Occipital lobe (tissue), 1 donor: ENCODE measurements at regions not wholly inside any gene's neighbourhood (a gene's known extent, or its start where the extent isn't known, plus 50 kb on each side); places are given as distances from the start of the nearest gene placed in this dataset.

Experiments used
- DNase-seq: peaks from one replicate; lab custom pipeline; 2025; lab: John Stamatoyannopoulos, UW

DNA sequence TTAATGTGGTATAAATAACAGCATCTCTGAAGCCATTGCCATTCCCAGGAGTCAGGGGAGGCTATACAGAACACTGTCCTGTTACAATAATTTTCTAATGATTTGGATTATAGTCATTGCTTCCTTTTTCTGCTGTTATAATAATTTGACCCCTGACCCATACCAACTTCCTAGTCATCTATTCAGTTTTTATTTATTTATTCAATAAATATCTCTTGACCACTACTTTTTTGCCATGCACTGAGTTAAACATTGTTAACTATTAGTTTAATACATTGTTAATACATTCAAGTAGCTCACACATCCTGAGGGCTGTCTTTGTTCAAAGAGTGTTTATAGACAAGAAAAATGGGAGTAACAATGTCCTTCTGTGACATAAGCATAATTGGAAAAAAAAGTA, 235.5 kb upstream of the MEOX2 start:
- DNase-seq, result no peak

DNA sequence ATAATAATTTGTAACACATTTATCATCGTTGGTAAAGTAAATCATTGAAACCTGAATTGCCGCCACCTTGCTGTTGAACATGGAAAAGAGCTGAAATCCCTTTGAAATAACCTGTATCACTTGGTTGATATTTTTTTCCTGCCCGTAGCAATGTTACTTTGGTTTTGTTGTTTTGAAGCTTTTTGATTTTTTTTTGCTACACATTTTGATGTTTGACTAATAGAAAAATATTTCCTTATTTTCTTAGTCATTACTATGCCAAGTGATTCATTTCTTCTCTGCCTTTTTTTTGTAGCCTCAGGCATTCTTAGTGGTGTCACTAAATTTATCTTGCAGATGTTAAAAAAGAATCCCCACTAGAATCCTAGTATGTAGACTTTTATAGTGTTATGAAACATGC, 235.1 kb upstream of the MEOX2 start:
- DNase-seq, result no peak

DNA sequence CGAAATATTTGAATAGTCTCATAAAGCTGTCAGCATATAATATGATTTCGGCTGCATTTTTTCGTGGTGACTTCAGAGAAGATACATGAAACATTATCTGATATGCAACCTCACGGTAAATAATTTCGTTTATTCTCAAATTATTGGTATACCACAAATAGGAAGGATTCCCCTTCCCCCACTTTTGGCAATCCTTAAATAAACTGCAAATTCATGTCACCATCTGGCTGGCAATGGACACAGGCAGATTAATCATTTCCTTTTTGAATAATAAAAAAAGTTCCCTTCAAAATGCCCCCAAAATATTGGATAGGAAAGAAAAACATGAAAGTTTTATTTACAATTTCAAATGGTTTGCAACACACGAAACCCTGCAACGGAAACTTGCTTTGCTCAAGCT, 234.5 kb upstream of the MEOX2 start:
- no peak for DNase-seq

DNA sequence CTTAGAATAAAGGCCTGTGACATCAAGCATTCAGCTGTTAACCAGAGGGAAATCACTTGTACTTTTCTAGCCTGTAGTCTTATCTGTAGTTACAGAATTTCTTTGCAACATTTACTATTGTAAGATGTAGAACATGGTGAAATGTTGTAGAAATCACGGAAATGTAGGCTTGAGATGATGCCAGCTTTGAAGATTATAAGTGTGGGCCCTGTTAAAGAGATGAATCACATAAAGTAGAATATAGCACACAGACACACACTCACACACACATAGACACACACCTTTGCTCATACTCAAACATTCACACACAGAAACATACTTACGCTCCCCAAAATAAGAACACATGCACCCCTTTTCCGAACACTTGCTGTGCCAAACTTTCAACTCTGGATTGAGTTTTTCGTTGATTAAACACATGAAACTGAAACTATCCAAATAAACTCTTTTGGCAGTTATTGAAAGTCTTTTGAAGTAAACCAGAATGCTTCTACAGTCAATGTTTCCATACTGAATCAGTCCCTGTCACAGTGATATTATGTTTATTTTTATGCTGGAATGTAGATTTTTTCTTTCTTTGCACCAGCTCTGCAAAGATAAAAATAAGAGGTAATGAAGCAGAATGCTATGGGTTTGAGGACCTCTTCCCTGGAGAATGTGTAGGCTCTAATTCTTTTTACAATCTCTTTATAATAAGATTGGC, 230.3 kb upstream of the MEOX2 start:
- no peak for DNase-seq

DNA sequence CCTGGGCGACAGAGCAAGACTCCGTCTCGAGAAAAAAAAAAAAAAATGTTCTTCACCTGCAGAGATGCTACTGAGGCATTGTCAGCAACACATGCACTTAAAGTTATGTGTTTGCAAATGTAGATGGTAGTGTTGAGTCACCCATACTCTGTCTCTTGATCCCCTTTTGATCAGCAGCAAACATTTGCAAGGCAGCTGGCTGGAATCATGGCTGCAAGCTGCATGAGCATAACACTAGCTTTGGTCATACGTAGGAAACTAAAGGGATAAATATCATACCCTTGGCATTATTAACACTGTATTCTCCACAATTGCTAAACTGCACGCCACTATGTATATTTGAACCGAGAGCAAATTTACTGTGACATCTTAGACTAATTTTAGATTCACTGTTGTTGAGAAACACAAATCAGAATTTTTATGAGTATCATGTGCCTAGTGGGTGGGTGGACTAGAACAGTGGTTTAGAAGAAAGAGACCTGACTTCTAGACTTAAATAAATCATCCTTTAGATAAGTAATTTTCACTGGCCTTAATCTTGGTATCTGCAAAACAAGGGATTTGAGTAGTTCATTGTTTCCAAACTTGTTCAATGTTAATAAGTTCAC, 229.3 kb upstream of the MEOX2 start:
- no peak for DNase-seq

DNA sequence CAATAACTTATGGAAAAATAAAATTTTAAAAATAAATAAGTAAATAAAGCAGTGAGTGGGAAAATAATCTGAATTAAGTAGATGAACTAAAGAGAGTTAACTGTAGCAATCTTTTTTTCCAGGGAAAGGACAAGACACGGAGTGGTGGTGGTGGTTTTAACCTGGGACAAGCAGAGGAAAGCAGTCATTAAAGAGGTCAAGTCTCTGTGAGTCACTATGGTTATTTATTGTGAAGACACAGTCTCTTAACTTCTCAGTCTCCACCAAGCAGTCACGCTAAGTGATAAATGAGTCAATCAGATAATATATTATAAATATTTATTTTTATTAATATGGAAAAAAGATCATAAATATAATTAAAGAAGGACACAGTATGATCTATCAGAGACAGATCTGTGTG, 228.1 kb upstream of the MEOX2 start:
- no peak for DNase-seq

DNA sequence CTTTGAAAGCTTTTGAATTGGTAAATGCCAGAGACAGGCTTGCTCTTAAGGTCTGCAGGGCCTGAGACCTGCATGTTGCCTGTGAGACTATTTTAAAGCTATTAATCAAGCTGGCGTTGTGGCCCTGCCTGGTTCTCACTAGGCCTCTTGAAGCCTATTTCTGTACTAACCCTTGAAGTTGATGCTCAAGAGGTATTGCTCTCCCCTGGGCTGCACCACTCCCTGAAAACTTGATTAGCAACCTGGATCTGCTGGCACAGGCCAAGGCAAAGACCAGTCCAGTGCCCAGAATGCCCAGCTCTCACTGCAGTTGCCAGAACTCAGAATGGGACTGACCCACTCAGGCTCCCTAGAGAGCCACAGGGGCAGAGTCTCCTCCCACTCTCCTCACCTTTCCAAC, 220.0 kb upstream of the MEOX2 start:
- no peak for DNase-seq

DNA sequence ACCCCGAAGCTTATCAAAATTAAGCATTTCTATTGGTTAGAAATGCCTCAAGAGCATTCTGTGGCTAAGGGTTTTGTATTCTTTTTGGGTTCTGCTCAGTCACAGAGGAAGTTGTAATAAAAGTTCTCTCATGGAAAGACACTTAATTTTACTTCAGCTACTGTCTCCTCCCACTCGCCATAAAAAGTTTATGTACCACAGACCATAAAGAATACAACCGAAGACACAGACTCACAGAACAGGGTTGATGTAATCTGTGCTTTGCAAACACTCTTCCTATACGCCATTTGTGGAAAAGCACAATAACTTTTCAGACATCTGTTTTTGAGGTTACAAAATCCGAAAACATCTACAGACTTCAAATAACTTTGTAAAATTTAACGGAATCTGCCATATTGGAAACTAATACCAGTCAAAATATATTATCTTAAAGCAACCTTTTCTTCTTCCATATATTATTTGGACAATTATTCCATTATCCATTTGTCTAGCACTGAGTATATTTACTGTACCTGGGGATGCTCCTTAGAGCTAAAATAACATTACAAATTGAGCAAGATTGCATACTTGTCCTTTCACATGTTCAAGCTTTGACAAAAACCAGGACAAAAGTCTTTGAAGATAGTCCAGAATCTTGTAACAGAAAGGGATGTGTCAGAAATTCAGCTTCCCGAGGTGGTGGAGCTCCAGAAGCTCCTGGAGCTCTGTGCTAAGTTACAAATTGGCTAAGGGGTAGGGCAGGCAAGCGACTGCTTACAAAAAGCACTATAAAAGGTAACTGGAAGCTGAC, 219.0 kb upstream of the MEOX2 start:
- no peak for DNase-seq

DNA sequence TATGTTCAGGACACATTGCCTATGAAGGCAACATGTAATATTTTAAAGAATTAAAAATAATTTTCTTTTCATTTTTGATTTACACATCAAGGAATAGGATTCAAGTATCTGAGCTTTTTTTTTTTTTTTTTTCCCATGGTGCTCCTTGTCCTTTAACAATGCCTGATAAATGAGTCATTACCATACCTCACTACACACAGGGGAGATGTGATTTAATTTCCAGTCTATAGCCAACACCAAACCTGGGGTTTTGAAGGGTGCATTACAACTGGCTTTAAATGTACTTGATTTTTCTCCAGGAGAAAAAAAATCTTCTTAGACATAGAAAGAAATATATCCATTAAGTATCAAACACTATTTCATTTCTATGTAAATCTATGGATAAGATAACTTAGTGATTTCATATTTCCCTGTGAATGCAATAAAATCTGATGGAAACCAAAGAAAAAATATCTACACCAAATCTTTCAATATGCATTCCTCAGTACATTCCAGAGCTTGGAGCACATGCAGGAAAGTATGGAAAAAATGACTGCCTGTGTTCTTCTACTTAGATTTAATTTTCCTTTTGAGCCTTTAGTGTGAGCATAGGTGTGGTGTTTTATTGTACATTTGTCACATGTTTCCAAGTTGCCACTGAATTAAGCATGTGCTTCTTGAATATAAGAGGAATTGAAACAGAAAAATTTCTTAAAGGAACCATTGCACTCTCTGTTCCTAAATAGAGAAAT, 204.8 kb upstream of the MEOX2 start:
- DNase-seq, result no peak

DNA sequence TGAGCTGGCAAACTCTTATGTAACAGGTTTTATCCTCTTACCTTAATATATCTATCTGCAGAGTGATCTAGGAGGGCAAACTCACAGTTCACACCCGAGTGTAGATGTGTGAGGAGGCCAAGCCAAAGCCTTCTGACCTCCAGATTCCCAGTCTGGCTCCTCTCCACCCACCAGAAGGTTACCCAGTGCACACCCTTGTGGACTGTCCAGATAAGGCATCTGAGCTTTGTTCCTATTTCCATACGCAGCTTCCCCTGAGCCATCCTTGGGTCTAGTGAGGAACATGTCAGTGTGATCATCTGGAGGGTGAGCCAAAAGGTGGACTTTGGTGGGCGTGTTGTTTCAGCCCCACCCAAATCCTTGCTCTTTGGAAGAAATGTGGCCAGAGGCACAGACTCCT, 203.0 kb upstream of the MEOX2 start:
- no peak for DNase-seq

DNA sequence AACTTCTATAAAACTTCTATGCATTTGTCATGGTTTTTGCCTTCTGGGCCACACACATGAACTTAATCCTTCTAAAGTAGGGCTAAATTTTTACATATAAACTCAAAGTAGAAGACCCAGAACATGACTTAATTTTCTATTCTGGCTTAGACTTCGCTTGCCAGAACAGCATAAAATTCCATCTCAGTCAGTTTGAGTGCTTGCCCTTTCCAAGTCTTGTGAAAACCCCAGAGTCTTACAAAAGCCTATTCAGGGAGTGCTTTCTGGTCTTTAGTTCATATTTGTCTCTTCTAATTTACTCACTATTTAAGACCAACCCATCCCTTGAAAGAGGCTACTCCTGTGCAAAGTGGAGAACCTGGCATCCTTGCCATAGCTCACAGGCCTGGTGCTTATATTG, 201.6 kb upstream of the MEOX2 start:
- no peak for DNase-seq

DNA sequence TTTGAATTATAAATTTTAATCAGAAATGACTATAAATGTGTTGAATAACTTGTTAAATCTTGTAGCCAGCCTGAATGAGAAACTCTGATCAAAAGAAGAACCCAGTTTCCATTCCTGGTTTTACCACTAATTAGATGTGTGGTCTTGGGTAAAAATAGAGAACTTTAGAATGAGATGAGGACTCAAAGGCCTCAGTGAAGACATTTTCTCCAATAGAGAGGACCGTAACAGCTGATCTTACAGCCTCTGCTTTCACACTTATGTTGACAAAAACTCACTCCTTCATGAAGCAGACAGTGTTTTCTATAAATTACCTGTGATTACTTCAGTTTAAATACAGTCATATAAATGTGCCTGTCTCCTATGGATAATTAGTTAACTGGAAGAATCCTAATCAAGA, 200.1 kb upstream of the MEOX2 start:
- no peak for DNase-seq

DNA sequence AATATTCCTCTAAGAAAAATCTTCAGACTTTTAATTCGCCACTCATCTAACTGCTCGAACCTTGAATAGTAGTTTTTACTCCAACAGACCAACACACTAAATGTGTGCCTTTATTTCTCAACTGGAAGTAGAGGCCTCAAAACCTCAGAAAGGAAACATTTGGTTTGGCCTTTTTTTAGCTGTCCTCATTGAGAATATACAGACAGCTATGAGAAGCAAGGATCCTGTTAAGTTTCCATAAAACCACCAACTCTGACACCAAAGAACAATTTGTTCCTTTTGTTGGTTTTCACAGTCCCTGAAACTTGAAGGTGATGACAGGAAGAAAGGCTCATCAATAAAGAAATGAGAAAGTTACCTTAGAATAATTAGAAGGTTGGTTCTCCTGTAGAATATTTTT, 199.2 kb upstream of the MEOX2 start:
- no peak for DNase-seq

DNA sequence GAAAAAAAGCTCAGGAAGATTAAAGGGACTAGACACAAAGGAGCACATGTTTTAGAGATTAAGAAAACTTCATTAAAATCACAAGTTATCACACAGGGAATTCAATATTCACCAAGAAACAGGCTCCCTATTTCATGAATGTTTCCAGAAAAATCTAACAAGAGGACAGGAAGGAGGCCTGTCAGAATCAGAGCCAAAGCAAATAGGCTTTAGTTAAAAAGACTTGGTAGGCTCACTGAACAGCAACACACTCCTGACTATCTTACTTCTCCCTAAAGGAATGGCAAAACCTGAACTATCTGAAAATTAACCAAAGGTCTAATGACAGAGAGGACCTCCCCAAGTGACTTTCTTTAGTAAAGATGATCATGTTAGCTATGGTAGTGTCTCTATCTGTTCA, 188.3 kb upstream of the MEOX2 start:
- DNase-seq, result no peak

DNA sequence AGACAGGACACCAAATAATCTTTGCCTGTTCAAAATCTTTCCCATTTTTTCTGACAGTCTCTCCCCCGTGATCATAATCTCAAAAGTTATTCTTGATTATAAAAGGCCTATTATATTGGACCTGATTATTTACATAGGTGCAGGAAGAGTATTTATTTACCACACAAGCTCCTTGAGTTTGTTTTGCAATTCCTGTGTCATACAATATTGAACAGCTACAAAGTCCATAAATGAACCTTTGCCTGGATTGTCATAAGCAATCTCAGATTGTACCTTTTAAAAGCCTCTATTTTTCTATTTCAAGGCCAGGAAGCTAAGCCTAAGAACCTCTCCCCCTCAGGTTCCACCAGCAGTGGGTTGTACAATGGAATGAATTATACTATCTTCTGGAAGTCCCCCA, 183.9 kb upstream of the MEOX2 start:
- no peak for DNase-seq

DNA sequence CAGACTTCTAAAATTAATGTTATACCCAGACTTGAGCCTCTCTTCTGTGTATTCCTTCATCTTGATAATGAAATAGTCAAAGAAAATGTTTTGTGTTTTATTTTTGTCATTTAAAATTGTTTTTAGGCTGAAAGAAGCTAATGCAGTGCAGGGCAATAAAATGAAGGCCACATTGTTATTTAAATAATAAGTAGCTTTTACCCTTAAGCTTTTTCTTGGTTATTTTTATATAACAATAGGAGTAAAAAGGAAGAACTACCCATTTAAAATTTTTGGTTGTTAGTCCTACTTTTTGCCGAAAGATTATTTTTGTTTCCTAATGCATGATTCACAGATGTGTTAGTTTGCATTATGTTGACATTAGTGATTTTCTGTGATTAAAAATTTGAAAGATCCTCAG, 181.0 kb upstream of the MEOX2 start:
- DNase-seq, result no peak

DNA sequence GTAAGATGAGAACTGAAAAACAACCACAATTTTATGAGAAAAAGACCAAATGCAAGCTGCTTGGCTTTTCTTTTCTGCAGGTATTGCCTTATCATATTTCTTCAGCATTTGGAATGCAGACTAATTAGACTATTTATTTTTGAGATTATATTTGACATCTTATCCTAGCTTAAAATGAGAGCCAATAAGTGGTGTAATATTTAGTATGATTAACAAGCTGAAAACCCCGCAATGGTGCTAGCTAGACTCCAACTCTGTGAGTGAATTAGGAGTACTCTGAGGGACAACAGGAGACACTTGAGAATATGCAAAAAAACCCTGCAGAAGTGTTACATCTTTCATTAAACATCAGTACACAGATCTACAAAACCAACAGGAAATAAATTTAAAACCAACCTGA, 180.3 kb upstream of the MEOX2 start:
- DNase-seq, result no peak

DNA sequence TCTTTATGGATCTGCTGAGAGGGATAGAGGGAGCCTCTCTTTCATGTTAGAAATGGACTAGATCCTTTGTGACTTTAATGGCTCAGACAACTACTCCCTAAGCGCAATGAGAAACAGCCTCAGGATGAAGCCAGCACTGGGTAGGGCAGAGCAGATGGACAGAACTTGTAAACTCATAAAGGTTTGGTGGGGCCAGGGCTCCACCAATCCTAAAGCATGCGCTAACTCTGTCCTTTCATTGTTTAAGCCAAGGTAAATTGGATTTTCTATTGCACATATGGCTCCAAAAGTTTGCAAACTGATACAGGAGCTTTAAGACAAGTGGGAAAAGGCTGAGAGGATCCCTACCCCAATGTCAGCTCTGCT, 178.1 kb upstream of the MEOX2 start:
- no peak for DNase-seq

DNA sequence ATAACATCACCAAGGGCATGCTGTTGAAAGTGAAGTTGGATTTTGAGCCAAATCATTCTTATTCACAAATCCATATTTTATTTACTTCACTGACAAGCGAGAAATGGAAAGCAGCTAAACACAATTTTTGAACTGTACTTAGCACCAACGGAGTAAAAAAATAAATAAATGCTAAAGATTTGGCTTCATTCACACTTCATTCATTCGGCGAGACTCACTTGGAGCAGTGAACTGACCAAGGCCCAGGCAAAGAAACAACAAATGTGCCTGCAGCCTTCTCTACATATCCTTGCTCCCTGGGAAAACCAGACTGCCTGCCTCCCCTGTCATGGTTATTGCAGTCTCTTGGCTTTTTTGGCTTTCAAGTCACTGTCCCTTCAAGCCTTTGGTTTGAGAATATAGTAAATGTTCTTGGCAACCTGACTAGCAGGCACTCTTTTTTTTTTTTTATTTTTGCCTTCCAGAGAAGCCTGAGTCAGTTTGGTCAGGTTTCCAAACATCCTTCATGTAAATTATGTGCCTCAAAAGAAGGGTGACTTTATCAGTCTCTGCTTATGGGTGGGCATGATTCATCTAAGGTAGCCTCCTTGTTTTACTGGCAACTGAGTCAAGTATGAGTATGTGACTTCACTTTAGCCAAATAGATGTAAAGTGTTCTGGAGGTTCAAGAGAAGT, 177.6 kb upstream of the MEOX2 start:
- no peak for DNase-seq

DNA sequence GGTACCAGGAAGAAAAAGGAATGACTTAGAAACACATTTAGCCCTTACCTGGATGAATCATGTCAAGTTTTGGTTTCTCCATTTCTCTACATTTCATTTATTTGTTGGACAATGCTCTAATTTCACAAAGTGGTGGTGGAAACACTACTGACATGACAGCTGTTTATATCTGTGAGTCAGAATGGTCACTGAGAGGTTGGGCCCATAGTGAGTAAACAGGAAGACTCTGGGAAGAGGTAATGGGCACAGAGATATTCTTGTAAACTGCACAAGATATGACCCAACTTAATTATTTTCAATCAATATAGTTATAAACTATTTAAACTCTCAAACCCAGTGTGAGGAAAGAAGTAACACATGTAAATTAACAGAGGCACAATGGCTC, 176.3 kb upstream of the MEOX2 start:
- no peak for DNase-seq

DNA sequence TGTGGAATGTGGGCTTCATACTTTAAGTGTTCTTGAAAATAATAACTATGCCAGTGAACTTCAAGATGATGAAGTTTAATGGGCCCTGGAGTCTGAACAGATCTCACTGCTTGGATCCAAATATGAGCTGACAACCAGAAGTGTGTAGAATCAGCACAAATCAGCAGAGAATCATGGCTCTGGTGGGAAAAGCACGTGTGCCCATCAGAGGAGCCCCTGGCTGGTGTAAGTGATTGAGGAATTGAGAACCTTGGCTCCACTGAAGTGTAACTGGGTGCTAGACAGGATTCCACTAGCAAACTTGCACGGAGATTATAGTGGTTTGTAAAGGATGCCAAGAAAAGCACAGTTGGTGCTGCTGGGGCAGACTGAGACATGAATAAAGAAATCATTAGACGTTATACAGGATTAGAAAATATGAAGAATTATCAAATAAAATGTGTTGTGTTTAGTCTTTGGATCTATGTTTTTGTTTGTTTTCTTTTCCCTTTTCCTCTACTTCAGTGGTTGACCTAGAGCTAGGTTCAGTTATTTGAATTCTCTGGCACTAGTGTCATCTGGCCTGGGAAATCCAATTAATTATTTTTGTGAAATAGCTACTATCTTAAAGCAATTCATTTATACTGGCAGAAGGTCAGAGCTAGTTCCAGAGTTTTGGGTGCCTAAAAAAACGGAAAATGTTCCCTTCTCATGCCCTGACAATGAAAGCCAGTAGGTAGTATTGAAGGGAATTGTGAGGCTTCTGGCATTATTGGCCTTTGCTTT, 175.7 kb upstream of the MEOX2 start:
- no peak for DNase-seq
